GM19455 (cell line): ENCODE measurements at regions not wholly inside any gene's neighbourhood (a gene's known extent, or its start where the extent isn't known, plus 50 kb on each side); places are given as distances from the start of the nearest gene placed in this dataset.

Source experiments
- ATAC-seq: cut with Tn5 transposase; IDR thresholded peaks from one replicate; pipeline ENCODE4 v1.9.1; 2021; ENCODE audit not compliant: unreplicated experiment

DNA sequence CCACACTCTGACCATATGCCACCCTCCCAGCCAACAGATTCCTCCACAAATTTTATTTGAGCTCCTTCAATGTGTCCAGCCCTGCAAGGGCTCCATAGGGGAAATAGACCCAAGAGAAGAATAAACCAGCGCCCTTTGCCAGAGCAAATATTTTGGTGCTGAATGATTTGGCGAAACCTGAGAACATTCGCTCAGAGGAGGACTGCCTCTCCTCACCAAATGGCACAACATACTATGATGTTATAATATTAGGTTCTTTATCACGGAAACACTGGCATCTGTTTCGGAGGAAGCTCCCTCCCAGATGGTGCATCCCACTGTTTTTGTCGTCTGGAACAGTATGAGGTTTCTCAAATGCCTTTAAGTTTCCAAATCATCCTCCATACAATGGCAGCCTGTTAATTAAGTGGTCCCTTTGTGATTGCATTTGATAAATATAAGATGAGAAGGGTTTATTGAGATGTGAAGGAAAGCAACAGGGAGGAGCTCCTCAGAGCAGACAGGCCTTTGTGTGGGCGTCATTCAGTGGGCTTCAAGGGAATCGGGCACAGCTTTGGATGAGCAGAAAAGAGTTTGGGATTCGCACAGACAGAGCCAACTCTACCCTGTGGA lies 139.1 kb upstream of the ADRA1B start:
- ATAC-seq: no peak

DNA sequence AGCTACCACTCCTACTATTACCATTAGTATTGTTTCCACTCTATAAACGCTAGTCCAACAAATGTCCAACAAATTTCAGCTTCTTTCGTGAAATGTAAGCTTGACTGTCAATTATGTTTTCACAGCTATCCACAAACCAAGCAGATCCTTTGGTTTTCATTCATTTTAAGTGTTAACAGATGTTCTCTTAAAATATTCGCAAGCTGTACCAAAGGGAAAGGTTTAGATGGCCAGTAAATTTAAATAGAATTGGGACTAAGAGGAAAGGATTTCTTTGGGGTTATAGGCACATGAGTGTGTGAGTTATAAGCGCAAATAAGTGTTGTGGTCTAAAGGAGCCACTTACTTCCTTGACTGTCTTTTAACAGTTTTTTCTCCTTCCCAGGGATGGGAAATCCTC lies 136.8 kb upstream of the ADRA1B start:
- ATAC-seq: no peak

DNA sequence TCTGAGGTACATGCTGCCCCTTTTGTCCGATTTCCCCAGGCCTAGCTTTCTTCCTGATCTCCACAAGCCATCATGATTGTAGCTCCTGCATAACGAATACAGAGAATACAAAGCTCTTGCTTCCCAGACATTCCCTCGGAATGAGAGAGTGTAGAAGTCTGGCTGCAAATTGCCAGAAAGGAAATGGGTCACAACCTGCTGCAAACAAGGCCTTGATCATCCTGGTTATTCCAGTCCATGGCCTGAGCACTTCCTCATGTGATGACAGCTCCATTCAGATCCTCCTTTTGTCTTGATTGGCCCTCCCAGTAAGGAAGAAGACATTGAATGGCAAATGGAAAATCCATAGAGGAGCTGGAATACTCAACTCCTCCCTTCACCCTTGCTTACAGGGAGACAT lies 136.0 kb upstream of the ADRA1B start:
- no peak for ATAC-seq

DNA sequence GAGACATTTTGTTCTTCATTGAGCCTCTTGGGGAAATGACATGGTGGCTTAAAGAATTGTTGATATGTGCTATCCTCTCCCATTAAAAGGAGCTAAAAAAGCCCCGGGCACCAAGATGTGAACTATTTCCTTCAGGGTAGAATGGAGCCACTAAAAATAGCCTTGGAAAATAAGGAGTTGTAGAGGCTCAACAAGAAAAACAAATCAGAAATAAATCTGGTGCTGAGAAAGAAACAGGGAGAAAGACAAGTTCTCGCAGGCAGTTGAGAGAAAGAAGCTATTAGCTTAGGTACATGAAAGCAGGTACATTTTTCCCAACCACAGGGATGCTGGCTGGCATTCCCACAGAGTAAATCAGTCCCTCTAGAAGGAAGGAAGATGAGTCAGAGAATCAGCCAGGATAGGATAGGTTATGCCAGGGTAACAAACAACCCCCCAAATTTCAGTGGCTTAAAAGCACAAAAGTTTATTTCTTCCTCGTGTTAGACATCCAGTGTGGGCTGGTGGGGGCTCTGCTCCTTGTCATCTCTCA lies 134.6 kb upstream of the ADRA1B start:
- no peak for ATAC-seq

DNA sequence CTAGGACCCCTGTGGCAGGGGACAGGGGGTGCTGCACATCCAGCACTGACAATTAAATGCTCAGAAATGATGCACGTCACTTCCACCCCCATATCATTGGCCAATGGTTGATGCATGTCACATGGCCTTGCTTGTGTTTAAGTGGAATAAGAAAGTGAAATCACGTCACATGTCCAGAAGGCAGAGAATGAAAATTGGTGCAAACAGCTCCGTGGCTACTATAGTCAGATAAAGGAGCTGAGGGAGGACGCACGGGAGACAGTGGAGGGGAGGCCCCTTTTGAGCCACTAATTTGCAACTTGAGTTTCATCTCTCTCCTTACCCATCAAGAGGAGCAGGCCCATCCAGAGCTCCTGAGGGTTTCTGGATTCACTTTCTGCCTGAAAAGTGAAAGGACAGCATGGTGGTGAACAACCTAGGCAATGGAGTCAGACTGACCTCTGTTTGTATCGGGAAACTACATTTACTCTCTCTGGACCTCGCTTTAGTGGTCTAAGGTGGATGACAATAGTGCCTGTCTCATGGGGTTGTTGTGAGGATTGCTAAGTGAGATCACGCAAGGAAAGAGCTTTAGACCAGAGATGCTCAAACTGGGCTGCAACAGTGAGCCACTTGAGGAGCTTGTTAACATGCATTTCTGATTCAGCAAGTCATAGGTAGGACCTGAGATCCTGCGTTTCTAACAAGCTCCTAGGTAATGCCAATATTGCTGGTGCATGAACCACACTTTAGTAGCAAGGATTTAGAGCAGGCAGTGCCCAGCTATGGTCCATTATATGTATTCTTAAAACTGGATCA lies 133.9 kb upstream of the ADRA1B start:
- no peak for ATAC-seq

DNA sequence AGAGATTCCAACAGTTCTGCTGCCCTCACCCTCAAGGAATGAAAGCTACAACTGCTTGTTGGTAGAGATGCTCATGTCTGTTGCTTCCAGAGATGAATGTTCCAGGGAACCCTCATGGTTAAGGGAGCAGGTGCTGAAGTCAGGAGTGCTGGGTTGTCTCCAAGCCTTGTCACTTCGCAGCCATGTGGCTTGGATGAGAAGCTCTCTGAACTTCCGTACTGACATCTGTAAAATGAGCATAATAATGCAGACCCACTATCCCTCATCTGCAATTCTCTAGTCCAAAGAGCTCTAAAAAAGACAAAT lies 133.3 kb upstream of the ADRA1B start:
- no peak for ATAC-seq

DNA sequence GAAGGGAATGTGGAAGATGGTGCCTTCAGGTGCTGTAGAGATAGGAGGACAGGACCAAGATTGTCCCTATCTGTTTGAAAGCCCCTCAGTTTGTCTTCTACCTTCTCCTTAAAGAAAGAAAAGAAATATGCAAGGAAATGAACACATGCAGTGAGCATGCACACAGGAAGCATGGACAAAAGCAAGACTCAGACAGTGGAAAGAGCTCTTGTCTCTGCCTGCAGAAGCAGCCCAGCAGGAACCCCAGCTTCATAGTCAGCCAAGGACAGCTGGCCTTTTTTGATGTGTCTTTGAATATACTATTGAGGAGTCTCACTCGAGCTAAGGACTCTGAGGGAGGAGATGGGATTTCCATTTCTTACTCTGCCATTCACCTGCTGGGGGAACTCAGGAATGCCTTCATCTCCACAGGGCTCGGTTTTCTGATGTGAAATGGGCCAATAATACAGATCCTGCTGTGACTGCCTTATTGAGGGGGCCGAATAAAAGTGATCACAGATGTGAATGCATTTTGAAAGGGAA lies 132.5 kb upstream of the ADRA1B start:
- ATAC-seq: no peak

DNA sequence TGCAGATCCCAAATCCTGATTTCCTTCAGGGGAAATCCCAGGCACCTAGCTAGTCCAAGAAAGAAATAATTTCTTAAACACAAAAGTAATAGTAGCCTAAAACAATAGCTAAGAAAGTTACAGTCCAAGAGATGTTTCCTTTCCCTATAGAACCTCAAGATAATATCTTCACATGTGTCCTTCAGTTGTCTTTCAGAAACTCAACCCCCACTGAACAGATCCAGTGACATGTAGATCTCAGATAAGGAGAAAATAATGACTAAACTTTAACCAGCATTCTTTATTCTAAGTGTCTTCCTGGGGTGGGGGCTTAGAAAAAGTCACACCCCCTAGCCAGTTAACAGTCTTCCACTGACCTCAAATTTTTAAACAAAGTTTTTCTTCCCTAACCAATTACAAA lies 131.3 kb upstream of the ADRA1B start:
- no peak for ATAC-seq

DNA sequence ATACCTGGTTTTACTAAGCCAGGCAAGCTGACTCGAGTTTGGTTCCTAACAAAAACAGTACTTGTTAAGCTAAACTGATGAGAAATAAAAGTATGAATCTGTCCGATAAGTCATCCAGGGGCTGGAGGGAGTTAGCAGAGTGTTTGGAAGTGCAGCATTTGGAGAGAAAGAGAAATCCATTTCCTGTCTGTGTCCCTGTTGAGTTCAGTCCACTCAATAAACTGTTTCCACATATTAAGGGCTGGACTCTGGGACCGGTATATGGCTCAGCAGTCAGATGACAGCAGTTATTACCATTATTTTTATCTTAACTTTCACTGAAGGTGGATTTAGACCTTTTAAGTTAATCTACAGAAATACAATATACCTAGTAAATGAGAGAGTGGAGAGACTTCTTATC lies 130.6 kb upstream of the ADRA1B start:
- ATAC-seq: no peak

DNA sequence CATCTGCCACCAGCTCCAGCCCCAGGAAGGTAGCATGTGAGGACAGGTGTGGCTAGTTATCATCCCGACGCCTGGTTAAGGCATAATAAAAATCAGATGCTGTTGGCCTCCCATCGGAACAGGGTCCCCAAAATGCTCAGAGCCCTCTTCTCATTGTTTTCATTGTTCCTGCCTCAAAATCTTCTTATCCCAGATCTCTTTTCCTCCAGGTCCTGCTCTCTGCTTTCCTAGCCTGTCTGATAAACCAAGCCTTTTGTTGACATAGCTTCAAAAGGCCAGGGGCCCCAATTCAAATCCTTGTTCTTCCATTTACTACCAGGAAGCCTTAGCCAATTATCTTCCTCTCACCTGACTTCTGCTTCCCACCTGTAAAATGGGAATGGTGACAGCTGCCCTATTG lies 130.1 kb upstream of the ADRA1B start:
- no peak for ATAC-seq

DNA sequence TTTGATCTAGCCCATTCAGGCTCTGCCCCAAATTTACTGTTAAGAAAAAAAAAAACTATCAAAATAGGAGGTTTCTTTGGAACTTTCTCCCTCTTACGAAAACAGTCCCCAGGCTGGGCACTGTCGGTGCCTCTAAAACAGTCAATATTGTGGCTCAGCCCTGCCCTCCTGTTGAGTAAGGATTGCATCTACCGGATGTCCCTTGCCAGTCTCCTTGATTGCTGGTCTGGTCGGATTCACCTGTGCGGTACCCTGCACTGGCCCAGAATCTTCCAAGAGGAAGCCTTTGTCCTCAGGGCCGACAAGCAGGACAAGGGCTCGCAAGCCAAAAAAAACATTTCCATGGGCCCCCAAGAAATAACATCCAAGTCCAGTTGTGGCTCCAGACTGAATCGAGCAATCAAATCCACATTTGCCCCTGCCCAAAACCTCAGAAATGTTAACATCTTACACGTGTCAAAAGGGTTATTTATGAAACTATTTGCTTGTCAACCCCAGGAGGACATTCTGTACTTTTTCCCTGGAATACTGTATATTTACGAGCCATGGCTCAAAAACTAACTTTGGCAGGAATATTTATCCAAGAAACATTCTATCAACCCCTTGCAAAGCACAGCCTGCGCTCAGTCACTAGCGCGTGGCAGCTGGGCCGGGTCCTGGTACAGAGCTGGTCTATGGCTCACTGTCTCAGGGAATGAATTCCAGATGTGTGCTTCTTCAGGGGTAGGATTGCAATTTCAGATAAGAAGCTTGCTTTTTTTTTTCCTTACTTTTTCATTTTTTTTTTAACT lies 129.2 kb upstream of the ADRA1B start:
- ATAC-seq: no peak

DNA sequence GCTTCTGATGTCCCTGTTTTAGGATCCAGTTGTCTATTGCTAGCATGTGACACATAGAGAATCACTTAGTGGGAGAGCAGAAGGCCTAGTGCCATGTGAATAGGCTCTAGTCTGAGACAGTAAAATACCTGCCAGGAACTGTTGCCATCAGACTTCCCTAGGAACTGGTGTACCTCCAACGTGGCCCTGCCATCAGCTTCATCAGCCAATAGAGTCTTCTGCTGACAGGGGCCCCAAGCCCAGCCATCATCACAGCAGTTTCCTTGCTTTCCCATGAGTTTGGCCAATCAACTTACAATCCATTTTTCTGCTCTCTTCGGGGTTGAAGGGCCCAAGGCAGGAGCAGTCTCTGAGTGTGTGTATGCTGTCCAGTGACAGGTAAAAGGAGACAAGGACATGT lies 128.4 kb upstream of the ADRA1B start:
- no peak for ATAC-seq

DNA sequence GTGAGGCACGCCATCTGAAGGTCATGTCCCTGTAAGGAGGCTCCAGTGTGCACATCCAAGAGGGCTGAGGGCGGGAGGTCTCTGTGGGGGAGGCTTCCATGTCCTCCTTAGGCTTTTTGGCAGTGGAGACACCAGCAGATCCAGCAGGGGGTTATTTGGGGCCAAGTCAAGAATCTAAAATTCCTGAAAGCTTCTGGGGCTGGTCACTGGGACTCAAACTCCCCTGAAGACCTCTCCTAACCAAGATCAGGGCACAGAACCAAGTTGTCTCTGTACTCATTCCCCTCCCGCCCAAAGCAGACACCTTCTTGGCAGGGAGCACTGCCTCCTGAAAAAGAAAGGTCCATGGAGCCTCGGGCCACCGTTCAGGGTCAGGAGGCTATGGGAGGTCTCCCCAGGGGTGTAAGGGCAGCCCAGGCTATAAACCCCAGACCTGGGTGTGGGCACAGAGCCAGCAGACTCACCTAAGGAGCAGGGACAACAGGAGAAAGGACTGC lies 127.4 kb upstream of the ADRA1B start:
- ATAC-seq: no peak

DNA sequence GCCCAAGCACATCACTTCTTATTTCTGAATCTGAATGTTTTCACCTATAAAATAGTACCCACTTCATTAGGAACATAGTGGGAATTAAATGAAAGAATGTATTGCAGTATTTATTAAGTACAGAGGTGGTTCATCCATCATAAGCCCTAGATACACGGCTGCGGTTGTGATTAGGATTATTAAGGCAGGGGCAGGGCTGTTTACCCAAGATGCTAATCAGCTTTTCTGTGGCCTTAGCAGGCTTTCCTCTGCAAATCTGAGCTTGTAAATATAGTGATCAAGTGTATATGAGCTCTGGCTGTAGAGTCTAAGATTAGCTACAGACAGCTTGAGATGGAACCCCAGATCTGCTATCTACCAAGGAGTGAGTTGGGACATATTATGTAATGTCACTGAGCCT lies 124.1 kb upstream of the ADRA1B start:
- no peak for ATAC-seq

DNA sequence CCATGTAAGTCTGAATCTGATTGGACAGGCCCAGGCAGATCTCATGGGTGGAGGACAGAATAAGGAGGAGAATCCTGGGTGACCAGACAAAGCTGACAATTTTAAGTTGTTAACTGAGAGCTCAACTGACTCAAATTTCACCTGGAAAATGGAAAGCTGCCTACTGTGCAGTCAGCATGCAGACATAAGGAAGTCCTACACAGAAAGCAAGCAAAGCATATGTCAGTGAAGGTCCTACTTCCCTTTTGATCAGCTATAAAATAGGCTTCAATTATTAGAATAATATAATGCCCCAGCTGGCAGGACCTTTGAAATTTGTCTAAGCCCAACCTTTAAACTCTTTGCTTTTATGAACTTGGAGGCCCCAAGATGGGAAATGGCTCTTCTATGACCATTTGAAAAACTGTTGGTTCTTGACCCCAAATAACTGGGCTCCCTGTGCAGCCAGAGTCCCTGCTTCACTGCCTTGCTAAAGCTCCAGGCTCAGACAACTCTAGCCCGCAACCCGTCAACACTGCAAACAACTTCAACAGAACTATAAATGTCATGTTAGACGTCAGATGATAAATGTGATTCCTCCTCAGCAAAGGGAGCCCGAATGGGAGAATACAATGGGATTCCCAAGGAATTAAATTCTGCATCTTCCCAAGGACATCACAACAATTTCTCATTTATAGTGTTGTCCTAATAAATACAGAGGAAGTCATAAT lies 118.9 kb upstream of the ADRA1B start:
- ATAC-seq: no peak

DNA sequence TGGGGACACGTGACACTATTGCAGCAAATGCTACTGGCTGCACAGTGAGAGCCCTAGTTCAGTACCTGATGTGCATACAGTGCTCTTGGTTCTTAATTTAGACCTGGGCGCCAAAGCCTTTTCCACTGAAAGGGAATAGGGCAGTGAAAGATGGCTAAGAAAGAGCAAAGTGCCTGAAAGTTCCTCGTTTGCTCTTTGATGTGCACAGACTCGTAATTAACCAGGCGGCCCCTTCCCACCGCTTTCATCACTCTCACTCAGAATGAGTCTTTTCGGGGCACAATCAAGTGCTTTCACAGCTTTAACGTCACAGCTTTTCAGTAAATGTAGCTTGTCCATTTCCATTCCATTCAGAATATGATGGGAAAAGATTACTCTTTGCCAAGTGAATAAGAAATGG lies 116.6 kb upstream of the ADRA1B start:
- no peak for ATAC-seq

DNA sequence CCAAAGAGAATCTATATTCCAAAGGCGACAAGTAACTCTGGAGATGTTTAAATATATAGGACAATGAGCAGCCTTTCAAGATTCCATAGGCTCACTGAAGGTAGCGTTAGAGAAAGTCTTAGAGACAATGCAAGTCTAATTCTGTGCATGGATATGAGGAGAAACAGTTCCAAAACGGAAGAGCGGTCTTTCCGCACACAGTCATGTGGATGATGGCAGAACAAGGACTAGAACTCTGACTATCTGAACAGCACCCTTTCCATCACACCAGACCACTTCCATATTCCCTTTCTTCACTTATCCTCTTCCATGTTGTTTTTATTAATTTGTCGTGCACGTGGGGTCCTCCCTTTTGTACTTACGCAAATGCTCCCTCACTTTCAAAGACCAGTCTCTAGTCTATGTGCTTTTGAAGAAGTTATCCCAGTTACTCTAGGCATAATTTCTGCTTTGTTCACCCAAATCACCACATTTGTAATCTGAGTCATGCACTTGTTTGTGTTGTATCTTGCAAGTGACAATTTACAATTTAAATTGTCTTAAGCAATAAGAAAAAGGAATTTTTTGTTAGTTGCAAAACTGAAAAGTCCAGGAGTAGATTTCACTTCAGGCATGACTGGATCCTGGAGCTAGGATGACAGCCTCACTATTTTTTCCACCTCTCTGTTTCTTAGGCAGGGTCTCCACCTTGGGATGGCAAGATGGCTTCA lies 116.0 kb upstream of the ADRA1B start:
- ATAC-seq: no peak

DNA sequence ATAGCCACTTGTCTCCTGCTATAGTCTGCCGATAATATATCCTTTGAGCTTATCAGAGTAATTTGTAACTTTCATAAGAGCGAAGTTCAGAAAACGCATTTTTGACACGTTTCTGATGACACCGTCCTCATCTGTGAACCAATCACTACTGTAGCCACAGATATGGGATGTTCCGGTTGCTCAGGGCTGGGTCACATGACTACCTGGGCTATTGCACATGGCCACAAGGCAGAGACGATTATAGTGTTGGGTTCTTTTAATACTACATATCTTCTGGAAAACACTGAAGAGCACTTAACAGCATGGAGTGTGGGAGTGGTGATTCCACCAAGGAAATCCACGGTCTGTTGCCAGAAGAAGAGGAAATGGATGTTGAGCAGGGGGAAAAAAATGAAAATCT lies 115.0 kb upstream of the ADRA1B start:
- no peak for ATAC-seq

DNA sequence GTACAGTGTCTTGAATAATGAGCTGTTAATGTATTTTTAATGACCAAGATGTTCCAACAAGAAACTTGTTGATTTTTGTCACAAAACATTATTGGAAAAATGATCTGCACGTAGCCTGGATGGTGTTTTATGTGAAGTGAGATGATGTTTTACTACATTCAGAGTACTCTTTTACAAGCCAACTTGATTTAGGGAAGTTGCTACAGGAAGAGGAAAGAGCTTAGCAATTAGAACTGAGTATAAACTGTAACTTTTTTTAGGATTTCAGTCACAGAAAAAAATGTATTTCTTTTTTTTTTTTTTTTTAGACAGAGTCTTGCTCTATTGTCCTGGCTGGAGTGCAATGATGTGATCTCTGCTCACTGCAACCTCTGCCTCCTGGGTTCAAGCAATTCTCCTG lies 113.6 kb upstream of the ADRA1B start:
- ATAC-seq: no peak

DNA sequence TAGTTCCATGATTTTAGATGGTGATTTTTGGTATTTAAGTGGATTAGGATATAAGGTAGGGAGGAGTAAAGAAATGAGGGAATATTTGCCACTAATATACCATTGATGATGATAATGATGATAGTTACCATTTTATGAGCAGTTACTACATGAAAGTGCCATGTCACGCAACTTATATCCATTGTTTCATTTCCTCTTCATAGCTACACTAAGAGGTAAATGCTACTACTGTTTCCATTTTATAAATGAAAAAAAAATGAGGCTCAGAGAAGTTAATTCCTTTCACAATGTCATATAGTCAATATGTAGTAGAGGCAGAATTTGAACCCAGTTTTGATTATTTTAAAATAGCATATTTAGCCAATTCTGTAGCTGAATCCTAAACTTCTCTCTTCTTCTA lies 112.2 kb upstream of the ADRA1B start:
- no peak for ATAC-seq
